Right lobe of liver (tissue), 6 donors: ENCODE measurements at regions not wholly inside any gene's neighbourhood (a gene's known extent, or its start where the extent isn't known, plus 50 kb on each side); places are given as distances from the start of the nearest gene placed in this dataset.

Source experiments
- ATAC-seq, 4 donors: fragments of 200-7000 bp; cut with Tn5 transposase; one replicate each; pipeline ENCODE4 v1.9.1; 2020; ENCODE audit warnings: mild to moderate bottlenecking in 4 of 4, moderate library complexity in 4 of 4
- DNase-seq, 3 donors: peaks; one replicate each; pipeline ENCODE4 v3.0.0-alpha.2; 2020
- H3K27ac ChIP-seq, 3 donors: fragments of 200-600 bp; one replicate each; pipeline ENCODE4 v1.8.0; 2022
- H3K27me3 ChIP-seq, 2 donors: fragments of 200-600 bp; one replicate each; pipeline ENCODE4 v1.8.0; 2022
- H3K36me3 ChIP-seq, 4 donors: fragments of 200-600 bp; sonication (generic) in 1 of 4; one replicate each; pipeline versions ENCODE4 v1.5.1 to v1.8.0; 2017 to 2022; ENCODE audit warnings: control low read depth in 1 of 4
- H3K4me1 ChIP-seq, 4 donors: fragments of 200-600 bp; sonication (generic) in 1 of 4; one replicate each; pipeline versions ENCODE4 v1.5.1 to v1.8.0; 2017 to 2022; ENCODE audit warnings: control low read depth in 1 of 4
- H3K4me3 ChIP-seq, 3 donors: fragments of 200-600 bp; one replicate each; pipeline ENCODE4 v1.8.0; 2022
- H3K9me3 ChIP-seq, 4 donors: fragments of 200-600 bp; sonication (generic) in 1 of 4; one replicate each; pipeline versions ENCODE4 v1.5.1 to v1.8.0; 2017 to 2022; ENCODE audit warnings: control low read depth in 1 of 4
- CTCF ChIP-seq, 4 donors: fragments of 200-600 bp in 3 of 4; fragments of 450-650 bp in 1 of 4; IDR thresholded peaks; one replicate each; pipeline versions ENCODE4 v1.5.1 to v1.8.0; 2016 to 2022; ENCODE audit warnings: antibody characterized with exemption in 4 of 4, mild to moderate bottlenecking in 2 of 4
- POLR2A ChIP-seq: fragments of 450-650 bp; IDR thresholded peaks from one replicate; pipeline ENCODE4 v1.6.1; 2017; ENCODE audit warnings: antibody characterized with exemption, mild to moderate bottlenecking
- WGBS: methylation state at CpG from one replicate; pipeline ENCODE4 v1.1.6; 2018; ENCODE audit warnings: low coverage, low lambda C conversion rate; ENCODE audit not compliant: insufficient coverage; ENCODE audit errors: missing lambda C conversion rate; 5-methylcytosine and 5-hydroxymethylcytosine counted together
- intact Hi-C, 2 donors: fragments of 100-400 bp; cut with DNase I; formaldehyde crosslinking; loops; one replicate each; pipeline versions ENCODE4 v1.11.2 to v1.14.1; 2022
- donor health status: DM: no; HTN: yes; CAD: no.
- donor health status: DM: no; HTN: no; CAD: no.
- donor health status: DM: no; HTN: no; CAD: no.
- donor health status: DM: no; HTN: yes; CAD: no.
- donor health status: DM: no; HTN: yes; CAD: no.

DNA sequence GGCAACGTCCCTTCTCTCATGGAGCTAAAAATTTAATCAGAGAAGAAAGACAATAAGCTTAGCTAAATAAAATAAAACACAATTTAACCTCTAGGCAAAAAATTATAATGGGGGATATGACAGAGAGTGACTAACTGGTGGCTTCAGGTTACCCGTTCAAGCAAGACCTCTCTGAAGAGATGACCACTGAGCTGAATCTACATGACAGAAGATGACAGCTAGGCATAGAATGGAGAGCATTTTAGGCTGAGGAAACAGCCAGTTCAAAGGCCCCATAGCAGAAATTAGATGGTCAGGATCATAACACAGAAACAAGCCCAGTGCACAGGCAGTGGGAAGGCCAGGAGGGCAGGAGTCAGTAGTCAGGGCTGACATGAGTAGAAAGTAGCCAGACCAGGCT is 1094.3 kb downstream of the VRK1 start:
- 37% methylated on average over 2 of the region's 2 CpGs for WGBS
- ATAC-seq = no peak
- no peaks in the 10 kb centered on the region for H3K9me3 ChIP-seq
- TF ChIP-seq CTCF (IDR thresholded peaks at IDR 0.05) (no peak), POLR2A (no peak)
- intact Hi-C loops = no loop called here
- H3K27me3 ChIP-seq = no peaks in the 10 kb centered on the region
- DNase-seq = no peak
- no peaks in the 10 kb centered on the region for H3K4me1 ChIP-seq
- no peaks in the 10 kb centered on the region for H3K36me3 ChIP-seq
- no peak overlapping the region for H3K4me3 ChIP-seq
- H3K27ac ChIP-seq = no peak overlapping the region

GRCh38 chr14:97894552-97894951 is 1097.4 kb downstream of the VRK1 start:
- no peak overlapping the region for H3K27ac ChIP-seq
- no peaks in the 10 kb centered on the region for H3K27me3 ChIP-seq
- H3K4me1 ChIP-seq = no peaks in the 10 kb centered on the region
- TF ChIP-seq POLR2A (no peak), CTCF (IDR thresholded peaks at IDR 0.05) (no peak)
- intact Hi-C loops = no loop called here
- no peak for ATAC-seq
- DNase-seq = no peak
- no peaks in the 10 kb centered on the region for H3K9me3 ChIP-seq
- WGBS = 68% methylated on average over 4 of the region's 4 CpGs
- no peaks in the 10 kb centered on the region for H3K36me3 ChIP-seq
- H3K4me3 ChIP-seq = no peak overlapping the region

GRCh38 chr14:97900196-97900854 is 1103.1 kb downstream of the VRK1 start:
- intact Hi-C loops = no loop called here
- 35% methylated on average over 6 of the region's 6 CpGs for WGBS
- Histone ChIP-seq H3K36me3 (no peaks in the 10 kb centered on the region), H3K27me3 (no peaks in the 10 kb centered on the region), H3K9me3 (no peaks in the 10 kb centered on the region), H3K4me1 (no peaks in the 10 kb centered on the region), H3K27ac (no peak overlapping the region), H3K4me3 (no peak overlapping the region)
- DNase-seq = no peak
- ATAC-seq = no peak
- TF ChIP-seq POLR2A = no peak
- no peak for TF ChIP-seq CTCF (IDR thresholded peaks at IDR 0.05)

DNA sequence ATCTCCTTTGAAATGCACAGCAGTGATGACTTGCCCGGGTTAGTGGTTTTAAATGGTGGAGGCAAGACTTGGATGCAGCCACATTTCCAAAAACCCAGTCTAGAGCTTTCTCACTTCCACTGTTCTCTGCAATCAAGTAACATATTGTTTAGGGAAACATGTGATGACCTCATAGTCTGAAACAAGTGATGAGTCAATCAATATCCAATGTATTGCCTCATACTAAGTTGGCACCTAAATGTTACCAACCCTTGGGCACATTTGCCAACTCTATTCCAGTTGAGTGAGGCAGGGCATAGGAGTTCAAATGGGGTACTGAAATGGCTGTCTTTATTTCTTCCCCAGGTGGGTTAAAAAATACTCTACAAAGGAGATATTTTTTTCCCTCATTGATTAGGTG is 1105.4 kb downstream of the VRK1 start:
- ATAC-seq = no peak
- 44% methylated on average over 1 of the region's 1 CpG for WGBS
- Histone ChIP-seq H3K4me3 (no peak overlapping the region), H3K9me3 (no peaks in the 10 kb centered on the region), H3K36me3 (no peaks in the 10 kb centered on the region), H3K27me3 (no peaks in the 10 kb centered on the region), H3K27ac (no peak overlapping the region), H3K4me1 (no peaks in the 10 kb centered on the region)
- intact Hi-C loops = no loop called here
- no peak for TF ChIP-seq POLR2A
- DNase-seq = no peak

DNA sequence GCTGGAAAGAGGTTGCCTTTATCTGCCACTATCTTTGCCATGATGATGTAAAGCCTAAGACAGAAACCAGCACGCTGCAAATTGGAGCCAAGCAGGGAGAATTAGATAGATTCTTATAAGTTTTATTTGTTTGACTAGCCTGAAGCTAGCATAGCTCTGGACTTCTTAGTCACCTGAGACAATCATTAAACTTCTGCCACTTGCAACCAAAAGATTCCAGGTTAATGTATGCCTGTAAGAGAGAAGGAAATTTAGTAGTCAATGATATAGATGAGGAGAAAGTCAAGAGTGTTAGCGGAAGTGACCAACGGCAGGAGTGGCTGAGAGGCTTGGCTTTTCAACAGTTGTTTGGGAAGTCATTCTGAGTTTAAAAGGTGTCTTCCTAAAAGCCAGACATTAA is 1106.6 kb downstream of the VRK1 start:
- H3K4me1 ChIP-seq = no peaks in the 10 kb centered on the region
- 32% methylated on average over 3 of the region's 3 CpGs for WGBS
- H3K36me3 ChIP-seq = no peaks in the 10 kb centered on the region

More for the DNA sequence above, 1106.6 kb downstream of the VRK1 start:
- intact Hi-C loops = no loop called here
- DNase-seq (no peak), ATAC-seq (no peak)
- no peak overlapping the region for H3K27ac ChIP-seq
- H3K9me3 ChIP-seq = no peaks in the 10 kb centered on the region
- no peak overlapping the region for H3K4me3 ChIP-seq
- H3K27me3 ChIP-seq = no peaks in the 10 kb centered on the region
- no peak for TF ChIP-seq CTCF (IDR thresholded peaks at IDR 0.05)
- no peak for TF ChIP-seq POLR2A
